KMS-11 (cell line): ENCODE measurements at regions not wholly inside any gene's neighbourhood (a gene's known extent, or its start where the extent isn't known, plus 50 kb on each side); places are given as distances from the start of the nearest gene placed in this dataset.

Experiments used
- H2AFZ ChIP-seq: fragments of 200-600 bp; sonication (generic); 2 replicates; pipeline ENCODE4 v1.6.1; 2016; ENCODE audit warnings: antibody characterized with exemption, mixed run types, low read depth
- H3K27ac ChIP-seq: fragments of 200-600 bp; sonication (generic); 2 replicates; pipeline ENCODE4 v1.6.1; 2016; ENCODE audit warnings: mild to moderate bottlenecking, mixed run types
- H3K27me3 ChIP-seq: fragments of 200-600 bp; sonication (generic); 2 replicates; pipeline ENCODE4 v1.6.1; 2017; ENCODE audit warnings: mild to moderate bottlenecking, low read depth, mixed run types, moderate library complexity; ENCODE audit not compliant: insufficient read depth
- H3K36me3 ChIP-seq: fragments of 200-600 bp; sonication (generic); 2 replicates; pipeline ENCODE4 v1.6.1; 2017; ENCODE audit warnings: mild to moderate bottlenecking, mixed run types; ENCODE audit not compliant: insufficient read depth
- H3K4me1 ChIP-seq: fragments of 200-600 bp; sonication (generic); 2 replicates; pipeline ENCODE4 v1.6.1; 2016; ENCODE audit warnings: mild to moderate bottlenecking, low read depth, mixed run types; ENCODE audit not compliant: poor library complexity, severe bottlenecking
- H3K4me2 ChIP-seq: fragments of 200-600 bp; sonication (generic); 2 replicates; pipeline ENCODE4 v1.7.0; 2016; ENCODE audit warnings: mild to moderate bottlenecking, mixed run types
- H3K4me3 ChIP-seq: fragments of 200-600 bp; sonication (generic); IDR thresholded peaks from 2 replicates; pipeline ENCODE4 v1.6.1; 2017; ENCODE audit warnings: low read depth, low read length, mixed read lengths; ENCODE audit not compliant: insufficient read depth
- H3K79me2 ChIP-seq: fragments of 200-600 bp; sonication (generic); 2 replicates; pipeline ENCODE4 v1.6.1; 2016; ENCODE audit warnings: low read depth, mixed run types; ENCODE audit not compliant: insufficient read depth
- H3K9ac ChIP-seq: fragments of 200-600 bp; sonication (generic); 2 replicates; pipeline ENCODE4 v1.6.1; 2016; ENCODE audit warnings: mild to moderate bottlenecking, mixed run types
- H4K20me1 ChIP-seq: fragments of 200-600 bp; sonication (generic); 2 replicates; pipeline ENCODE4 v1.6.1; 2016; ENCODE audit warnings: mild to moderate bottlenecking, mixed run types; ENCODE audit not compliant: insufficient read depth
- TF ChIP-seq, protein P1 (sequence below): fragments of 200-600 bp; sonication (generic); conservative IDR thresholded peaks from 2 replicates; pipeline ENCODE4 v1.6.1; 2017; ENCODE audit warnings: low read depth, mild to moderate bottlenecking, antibody characterized with exemption, low read length, moderate library complexity, mixed read lengths

DNA sequence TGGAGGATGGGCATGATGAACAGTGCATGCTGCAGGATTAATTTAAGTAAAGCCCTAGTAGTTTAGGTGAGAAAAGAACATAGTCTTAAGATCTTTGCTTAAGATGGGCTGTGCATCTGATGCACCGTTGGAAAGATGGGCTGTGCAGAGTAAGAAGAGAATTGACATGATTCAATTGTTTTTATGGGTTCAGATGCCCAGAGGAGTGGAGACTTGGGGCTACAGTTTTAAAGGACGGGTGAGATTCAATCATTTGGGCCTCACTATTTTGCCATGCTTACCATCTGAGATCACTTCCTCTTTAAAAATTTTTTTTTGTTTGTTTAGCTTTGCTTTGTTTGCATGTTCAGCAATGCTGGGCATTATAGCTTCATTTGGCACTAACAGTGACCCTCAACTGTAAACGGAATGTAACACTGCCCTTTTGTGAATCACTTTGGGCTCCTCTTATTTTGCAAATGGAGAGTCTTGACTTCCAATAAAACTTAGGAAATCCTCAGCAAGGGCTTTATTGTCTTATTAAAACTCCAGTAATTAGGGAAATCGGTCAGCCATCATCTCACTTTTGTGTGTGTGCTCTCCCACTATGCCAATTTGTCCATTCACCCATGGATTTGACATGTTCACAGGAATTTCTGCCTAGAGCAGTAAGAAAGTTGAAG is 216.1 kb upstream of the TLL1 start:
- H2AFZ ChIP-seq = no peak overlapping the region

DNA sequence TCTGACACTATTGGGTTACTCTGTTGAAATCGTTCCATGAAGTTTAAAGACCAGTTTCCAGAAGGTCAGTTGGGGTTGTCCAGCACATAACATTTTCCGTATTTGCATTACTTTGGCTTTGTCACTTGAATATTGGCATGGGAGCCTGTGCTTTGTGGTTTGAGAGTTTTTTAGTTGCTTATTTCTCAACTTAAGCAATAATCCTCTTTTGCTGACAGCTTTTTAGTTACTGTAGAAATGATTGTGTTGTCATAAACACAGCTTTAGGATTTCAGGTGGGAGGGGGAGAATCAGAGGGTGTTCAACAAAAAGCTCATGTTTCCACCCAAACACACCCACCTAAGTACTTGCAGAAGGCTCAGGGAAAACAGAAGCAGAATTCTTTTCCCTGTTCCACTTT is 210.7 kb upstream of the TLL1 start:
- TF ChIP-seq, protein P1, sequence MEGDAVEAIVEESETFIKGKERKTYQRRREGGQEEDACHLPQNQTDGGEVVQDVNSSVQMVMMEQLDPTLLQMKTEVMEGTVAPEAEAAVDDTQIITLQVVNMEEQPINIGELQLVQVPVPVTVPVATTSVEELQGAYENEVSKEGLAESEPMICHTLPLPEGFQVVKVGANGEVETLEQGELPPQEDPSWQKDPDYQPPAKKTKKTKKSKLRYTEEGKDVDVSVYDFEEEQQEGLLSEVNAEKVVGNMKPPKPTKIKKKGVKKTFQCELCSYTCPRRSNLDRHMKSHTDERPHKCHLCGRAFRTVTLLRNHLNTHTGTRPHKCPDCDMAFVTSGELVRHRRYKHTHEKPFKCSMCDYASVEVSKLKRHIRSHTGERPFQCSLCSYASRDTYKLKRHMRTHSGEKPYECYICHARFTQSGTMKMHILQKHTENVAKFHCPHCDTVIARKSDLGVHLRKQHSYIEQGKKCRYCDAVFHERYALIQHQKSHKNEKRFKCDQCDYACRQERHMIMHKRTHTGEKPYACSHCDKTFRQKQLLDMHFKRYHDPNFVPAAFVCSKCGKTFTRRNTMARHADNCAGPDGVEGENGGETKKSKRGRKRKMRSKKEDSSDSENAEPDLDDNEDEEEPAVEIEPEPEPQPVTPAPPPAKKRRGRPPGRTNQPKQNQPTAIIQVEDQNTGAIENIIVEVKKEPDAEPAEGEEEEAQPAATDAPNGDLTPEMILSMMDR = no peak
- H3K4me1 ChIP-seq = no peaks in the 10 kb centered on the region
- H3K9ac ChIP-seq = no peak overlapping the region
- H4K20me1 ChIP-seq = no peaks in the 10 kb centered on the region
- no peak overlapping the region for H3K4me3 ChIP-seq
- no peaks in the 10 kb centered on the region for H3K79me2 ChIP-seq
- no peaks in the 10 kb centered on the region for H3K36me3 ChIP-seq
- H3K4me2 ChIP-seq = no peak overlapping the region
- no peaks in the 10 kb centered on the region for H3K27me3 ChIP-seq
- no peak overlapping the region for H2AFZ ChIP-seq
- H3K27ac ChIP-seq = no peak overlapping the region

More for the DNA sequence above, 216.1 kb upstream of the TLL1 start:
- Histone ChIP-seq H3K27ac (no peak overlapping the region), H3K36me3 (no peaks in the 10 kb centered on the region), H3K27me3 (no peaks in the 10 kb centered on the region), H3K79me2 (no peaks in the 10 kb centered on the region), H4K20me1 (no peaks in the 10 kb centered on the region), H3K9ac (no peak overlapping the region), H3K4me3 (no peak overlapping the region), H3K4me2 (no peak overlapping the region), H3K4me1 (no peaks in the 10 kb centered on the region)
- TF ChIP-seq, protein P1 = no peak

DNA sequence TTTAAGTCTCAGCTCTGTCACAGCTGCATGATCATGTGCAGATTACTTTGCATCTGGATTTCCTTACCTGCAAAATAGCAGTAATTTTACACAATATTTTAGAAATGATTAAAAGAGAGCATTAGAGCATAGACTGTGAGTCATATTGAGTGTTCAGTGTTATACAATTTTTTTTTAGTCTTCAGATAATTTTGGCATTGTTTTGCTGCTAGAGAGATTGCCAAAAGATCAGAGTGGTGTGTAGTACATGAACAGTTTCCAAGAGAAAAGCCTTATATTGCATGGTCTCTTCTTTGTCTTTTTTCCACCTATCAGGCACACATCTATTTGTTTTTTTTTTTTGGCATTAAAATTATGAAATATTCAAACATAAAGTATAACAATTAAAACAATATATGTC is 209.6 kb upstream of the TLL1 start:
- no peaks in the 10 kb centered on the region for H4K20me1 ChIP-seq
- no peak overlapping the region for H3K4me3 ChIP-seq
- no peak overlapping the region for H3K27ac ChIP-seq
- H3K36me3 ChIP-seq = no peaks in the 10 kb centered on the region
- no peak overlapping the region for H3K4me2 ChIP-seq
- H3K79me2 ChIP-seq = no peaks in the 10 kb centered on the region
- no peak overlapping the region for H2AFZ ChIP-seq
- no peak overlapping the region for H3K9ac ChIP-seq
- H3K27me3 ChIP-seq = no peaks in the 10 kb centered on the region
- H3K4me1 ChIP-seq = no peaks in the 10 kb centered on the region
- TF ChIP-seq, protein P1 = no peak

DNA sequence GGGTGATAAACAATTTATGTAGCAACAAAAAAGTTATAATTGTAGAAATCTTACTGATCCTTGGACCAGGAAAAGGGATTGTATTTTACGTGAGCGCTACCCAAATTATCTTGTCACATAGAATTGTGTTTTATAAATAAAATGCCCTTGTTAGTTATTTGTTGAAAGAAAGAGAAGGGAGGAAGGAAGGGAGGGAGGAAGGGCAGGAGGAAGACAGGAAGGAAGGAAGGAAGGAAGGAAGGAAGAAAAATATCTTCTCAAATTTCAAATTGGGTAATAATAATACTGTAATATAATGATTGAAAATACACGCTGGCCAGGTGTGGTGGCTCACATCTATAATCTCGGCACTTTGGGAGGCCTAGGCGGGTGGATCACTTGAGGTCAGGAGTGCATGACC is 206.2 kb upstream of the TLL1 start:
- Histone ChIP-seq H3K4me2 (no peak overlapping the region), H3K9ac (no peak overlapping the region), H3K27ac (no peak overlapping the region), H3K27me3 (no peaks in the 10 kb centered on the region), H2AFZ (no peak overlapping the region), H3K36me3 (no peaks in the 10 kb centered on the region), H3K4me1 (no peaks in the 10 kb centered on the region), H3K79me2 (no peaks in the 10 kb centered on the region), H4K20me1 (no peaks in the 10 kb centered on the region), H3K4me3 (no peak overlapping the region)
- TF ChIP-seq, protein P1 = no peak
